ENCODE measurements at regions not wholly inside any gene's neighbourhood (a gene's known extent, or its start where the extent isn't known, plus 50 kb on each side); places are given as distances from the start of the nearest gene placed in this dataset.
"Not testable (repeated sequence)": the region's sequence is repeated elsewhere in the genome, so short reads cannot be mapped to it uniquely, and the experiment has no call there.

DNA sequence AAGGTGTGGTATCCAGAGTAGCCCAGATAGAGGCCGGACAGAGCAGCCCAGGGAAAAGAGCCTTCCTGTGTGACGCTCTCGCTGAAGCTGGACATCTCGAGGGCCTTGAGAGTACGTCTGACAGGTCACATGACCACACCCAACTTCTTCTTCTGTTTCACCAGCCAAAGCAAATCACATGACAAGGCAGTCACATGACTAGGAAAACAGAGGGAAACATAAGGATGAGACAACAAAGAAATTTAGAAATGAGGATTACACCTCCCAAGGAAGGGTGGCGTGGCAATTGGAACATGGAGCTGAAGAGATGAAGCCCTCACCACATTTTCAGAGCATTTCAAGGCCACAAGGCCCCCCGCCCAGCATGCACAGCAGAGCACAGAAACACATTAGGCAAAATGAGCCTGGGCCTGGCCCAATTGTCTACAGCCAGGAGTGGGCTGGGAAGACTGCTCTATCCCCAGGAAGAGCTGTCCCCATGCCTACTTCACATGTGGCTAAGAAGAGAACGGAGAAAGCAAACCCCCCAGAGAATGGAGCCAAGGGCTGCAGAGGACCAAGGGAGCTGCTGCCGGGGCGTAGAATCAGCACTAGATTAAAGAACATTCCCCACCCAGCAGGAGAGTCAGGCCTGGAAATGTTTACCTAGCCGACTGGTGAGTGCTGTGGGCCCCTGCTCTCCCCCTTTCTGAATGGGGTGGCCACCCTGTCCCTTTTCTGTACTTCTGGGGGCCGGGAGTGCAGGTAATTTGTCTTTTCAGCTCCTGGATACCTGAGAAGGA, 305.1 kb downstream of the NPHP4 start:
- no peak for DNase-seq (ENCODE audit: low read depth in 3 of 3)

DNA sequence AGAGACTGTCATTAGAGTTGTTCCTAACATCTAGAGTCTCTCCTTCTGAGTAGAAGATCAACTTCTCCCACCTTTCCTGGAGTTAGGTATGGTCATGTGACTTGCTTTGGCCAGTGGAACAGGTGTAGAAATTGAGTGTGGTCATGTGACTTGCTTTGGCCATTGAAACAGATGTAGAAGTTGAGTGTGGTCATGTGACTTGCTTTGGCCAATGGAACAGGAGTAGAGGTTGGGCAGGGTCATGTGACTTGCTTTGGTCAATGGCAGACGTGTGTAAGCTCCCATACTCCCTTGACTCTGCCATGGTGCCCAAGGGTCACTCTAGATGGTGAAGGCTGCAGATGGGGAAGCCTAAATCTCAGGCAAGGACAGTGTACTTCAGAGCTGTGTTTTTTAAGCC, 306.0 kb downstream of the NPHP4 start:
- DNase-seq (ENCODE audit: low read depth in 3 of 3), result no peak

DNA sequence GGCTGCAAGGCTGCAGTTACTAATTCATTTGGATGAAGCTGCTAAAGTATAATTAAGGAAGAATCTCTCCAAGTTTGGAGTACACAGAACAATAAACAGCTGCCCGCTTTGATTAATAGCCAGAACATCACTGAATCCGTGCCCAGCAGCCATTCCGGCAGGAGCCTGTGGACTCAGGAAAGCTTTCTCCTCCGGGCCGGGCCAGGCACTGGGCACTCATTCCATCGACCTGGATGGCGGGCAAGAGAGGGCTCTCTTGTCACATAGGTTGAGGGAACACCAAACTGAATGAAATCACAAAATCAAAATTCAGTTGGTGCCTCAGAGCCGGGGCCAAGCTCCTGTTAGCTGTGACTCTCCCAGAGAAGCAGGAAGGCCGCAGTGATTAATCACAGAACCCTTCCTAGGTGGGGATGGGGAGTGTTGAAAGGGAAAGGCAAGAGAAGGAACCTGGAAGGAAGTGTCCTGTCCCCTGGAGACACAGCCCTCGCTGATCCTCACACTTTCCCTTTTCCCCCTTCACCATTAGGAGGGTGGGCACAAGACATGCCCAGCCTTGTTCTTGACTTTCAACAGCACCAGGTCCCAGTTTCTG, 306.7 kb downstream of the NPHP4 start:
- DNase-seq (ENCODE audit: low read depth in 3 of 3), result no peak

GRCh38 chr1:5684791-5685190, 307.4 kb downstream of the NPHP4 start:
- no peak for DNase-seq (ENCODE audit: low read depth in 3 of 3)

DNA sequence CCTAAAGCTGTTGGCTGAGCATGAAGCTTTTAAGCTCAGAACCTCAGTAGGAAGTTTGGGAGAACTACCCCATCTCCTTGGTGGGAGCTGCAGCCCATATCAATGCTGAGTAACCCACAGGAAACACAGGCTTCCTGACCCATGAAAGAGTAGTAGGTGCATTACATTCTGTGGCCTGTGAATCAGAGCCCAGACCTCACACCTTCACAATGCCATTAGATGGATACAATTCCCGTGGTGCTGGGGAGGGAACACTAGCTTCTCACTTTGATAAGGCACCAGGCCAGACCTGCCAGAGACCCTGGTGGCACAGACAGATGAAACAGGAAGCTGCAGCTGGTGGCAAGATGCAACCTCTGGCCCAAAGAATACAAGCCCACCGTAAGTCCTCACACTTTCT, 308.8 kb downstream of the NPHP4 start:
- no peak for DNase-seq (ENCODE audit: low read depth in 3 of 3)

GRCh38 chr1:5682626-5683225, 309.5 kb downstream of the NPHP4 start:
- DNase-seq (ENCODE audit: low read depth in 3 of 3), result no peak

DNA sequence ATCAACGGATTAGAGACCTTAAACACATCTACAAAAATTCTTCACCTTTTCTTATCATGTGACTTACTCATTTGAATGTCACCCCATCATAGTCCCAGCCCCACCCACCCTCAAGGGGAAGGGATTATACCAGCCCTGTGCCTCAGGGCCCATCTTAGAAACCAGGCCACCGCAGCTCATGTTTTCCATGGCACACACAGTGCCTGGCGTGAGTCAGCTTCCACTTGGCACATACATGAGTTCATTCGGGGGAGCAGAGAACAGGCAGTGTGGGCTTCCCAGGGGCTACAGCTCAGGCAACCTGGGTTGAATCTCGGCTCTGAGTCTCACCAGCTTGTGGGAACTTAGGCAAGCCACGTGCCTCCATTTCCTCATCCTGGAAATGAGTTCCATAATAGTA, 310.6 kb downstream of the NPHP4 start:
- no peak for DNase-seq (ENCODE audit: low read depth in 3 of 3)

GRCh38 chr1:5680600-5680999, 311.6 kb downstream of the NPHP4 start:
- DNase-seq (ENCODE audit: low read depth in 3 of 3), result no peak

GRCh38 chr1:5678759-5679158, 313.5 kb downstream of the NPHP4 start:
- DNase-seq (ENCODE audit: low read depth in 3 of 3), result no peak

DNA sequence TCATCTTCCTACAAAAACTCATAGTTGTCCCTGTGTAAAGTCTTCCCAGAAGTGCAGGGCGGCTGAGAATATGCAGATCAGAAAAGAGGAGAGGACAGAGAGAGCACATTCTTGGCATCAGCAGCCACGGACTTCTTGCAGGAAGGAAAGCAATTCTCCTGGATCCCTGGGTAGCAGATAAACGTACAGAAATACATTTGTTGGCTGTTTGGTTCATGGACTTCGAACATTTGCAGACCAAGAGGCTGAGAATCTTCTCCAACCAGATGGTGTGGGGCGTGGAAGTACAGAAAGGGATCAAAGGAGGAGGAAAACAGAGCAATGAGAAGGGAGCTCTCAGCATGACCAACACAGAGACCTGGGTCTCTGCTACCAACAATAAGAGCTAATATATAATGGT, 319.9 kb downstream of the NPHP4 start:
- not testable (repeated sequence) for DNase-seq (ENCODE audit: low read depth in 3 of 3)

DNA sequence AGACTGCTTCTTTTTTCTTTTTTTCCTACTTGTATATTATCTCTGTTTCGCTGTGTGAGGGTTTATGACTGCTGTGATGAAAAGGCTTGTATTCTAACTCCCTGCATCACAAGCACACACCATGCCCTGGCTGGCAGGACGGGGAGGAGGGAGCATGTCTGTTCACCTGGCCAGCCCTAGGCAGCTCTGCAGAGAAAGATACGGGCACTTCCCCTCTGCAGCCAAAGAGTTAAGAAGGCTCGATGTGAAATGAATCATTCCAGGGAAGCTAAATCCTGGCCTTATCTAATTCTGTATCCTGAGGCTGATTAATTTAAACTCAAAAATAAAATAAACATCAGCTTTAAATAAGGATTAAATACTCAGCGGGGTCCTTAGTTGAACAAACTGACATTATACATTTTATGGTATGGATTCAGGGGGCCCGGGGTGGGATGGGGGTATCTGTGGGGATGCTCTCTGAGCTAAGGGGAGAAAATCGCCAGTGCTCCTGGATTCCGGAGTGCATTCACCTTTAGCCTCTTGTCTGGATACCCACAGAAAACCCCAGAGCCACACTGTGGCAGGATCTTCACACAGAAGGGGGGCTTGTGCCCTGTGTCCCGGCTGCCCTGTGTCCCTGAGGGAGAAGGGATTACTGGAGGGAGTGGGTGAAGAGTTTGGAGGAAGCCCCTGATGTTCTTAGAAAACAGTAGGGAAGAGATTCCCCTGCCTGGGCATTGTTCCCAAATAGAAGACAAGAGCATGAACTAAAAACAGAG, 321.5 kb downstream of the NPHP4 start:
- DNase-seq (ENCODE audit: low read depth in 3 of 3), result no peak

DNA sequence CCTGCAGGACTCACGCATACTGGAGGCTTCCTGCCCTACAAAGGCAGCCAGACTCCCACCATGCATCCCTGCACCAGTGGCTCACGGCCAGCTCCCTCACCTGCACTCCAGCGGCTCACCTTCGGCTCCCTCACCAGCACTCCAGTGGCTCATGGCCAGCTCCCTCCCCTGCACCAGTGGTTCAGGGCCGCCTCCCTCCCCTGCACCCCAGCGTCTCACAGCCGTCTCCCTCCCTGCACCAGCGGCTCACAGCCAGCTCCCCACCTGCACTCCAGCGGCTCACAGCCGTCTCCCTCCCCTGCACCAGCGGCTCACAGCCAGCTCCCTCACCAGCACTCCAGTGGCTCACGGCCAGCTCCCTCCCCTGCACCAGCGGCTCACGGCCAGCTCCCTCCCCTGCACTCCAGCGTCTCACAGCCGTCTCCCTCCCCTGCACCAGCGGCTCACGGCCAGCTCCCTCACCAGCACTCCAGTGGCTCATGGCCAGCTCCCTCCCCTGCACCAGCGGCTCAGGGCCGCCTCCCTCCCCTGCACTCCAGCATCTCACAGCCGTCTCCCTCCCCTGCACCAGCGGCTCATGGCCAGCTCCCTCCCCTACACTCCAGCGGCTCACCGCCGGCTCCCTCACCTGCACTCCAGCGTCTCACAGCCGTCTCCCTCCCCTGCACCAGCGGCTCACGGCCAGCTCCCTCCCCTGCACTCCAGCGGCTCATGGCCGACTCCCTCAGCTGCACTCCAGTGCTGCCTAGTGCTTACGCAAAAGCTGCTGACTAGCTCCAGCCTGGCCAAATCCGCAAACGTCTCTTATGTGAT, 324.5 kb downstream of the NPHP4 start:
- no peak for DNase-seq (ENCODE audit: low read depth in 3 of 3)

DNA sequence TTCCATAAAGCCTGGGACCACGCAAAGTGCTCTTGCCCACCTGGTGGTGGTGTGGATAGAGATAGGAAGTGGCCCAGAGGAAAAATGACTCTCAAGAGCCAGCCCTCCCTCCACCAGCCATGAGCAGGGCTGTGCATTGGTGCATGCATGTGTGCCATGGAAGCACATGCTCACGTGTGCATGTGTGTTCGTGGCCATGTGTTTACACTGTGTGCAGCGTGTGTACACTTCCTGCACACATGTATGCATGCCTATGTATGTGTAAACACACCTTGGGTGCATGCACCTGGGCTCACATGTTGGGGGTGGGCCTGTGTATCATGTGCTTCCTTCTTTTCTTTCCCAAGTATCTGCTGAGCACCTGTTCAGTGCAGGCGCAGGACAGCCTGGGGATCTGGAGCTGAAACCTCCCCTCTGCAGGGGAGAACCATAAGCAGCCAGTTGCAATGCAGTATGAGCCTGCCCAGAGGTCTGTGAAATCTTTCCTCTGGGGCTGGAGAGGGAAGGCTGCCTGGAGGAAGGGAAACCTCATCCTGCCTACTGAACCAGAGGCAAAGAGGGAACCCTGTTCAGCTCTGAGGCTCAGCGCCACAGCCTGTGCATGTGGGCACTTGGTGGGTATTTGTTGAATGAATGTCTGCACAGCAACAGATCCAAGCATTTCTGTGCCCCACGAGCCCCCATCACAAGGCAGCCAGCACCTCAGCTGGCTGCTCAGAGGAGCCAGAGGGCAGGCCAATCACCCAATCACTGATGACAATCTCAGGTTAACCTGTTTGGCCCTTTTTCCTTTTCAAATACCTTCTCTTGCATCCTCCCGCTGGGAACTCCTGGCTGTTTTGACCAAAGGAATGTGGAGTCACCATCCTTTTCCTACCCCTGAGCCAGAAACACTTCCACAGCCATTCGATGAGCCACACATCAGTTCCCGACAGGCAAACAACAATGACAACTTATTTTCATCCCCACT, 327.0 kb downstream of the NPHP4 start:
- DNase-seq (ENCODE audit: low read depth in 3 of 3), result no peak

GRCh38 chr1:5664081-5664768, 328.0 kb downstream of the NPHP4 start:
- no peak for DNase-seq (ENCODE audit: low read depth in 3 of 3)

- DNase-seq (ENCODE audit: low read depth in 3 of 3), result no peak
These were observed 329.5 kb downstream of the NPHP4 start for GRCh38 chr1:5662744-5663126.

GRCh38 chr1:5662086-5662743, 330.0 kb downstream of the NPHP4 start:
- no peak for DNase-seq (ENCODE audit: low read depth in 3 of 3)

- DNase-seq (ENCODE audit: low read depth in 3 of 3), result no peak
These were observed 330.8 kb downstream of the NPHP4 start for GRCh38 chr1:5661196-5662085.

Measured in stimulated activated CD4-positive, alpha-beta T cell treated with anti-CD3 and anti-CD28 coated beads, TNF-alpha, amount 100 ng/mL, for 24 hours (primary cell).